K562 (cell line): ENCODE measurements at regions not wholly inside any gene's neighbourhood (a gene's known extent, or its start where the extent isn't known, plus 50 kb on each side); places are given as distances from the start of the nearest gene placed in this dataset.

Experiments used
- ARID2 ChIP-seq: fragments of 450-650 bp; IDR thresholded peaks from 2 replicates; pipeline ENCODE4 v1.6.1; 2017; ENCODE audit warnings: antibody characterized with exemption, mild to moderate bottlenecking
- DACH1 ChIP-seq: fragments of 450-650 bp; IDR thresholded peaks from 2 replicates; pipeline ENCODE4 v1.6.1; 2018; ENCODE audit not compliant: partially characterized antibody
- ETV5 ChIP-seq: sonication (generic); formaldehyde crosslinking; IDR thresholded peaks from 2 replicates; pipeline ENCODE4 v1.4.0; 2020; ENCODE audit warnings: low read depth, mild to moderate bottlenecking, missing genetic modification reagents
- FOXJ2 ChIP-seq: fragments of 200-800 bp; sonication (Bioruptor generic); IDR thresholded peaks from 2 replicates; pipeline ENCODE4 v1.6.1; 2016; ENCODE audit warnings: missing genetic modification characterization, missing compliant biosample characterization
- FOXJ3 ChIP-seq: sonication (generic); formaldehyde crosslinking; IDR thresholded peaks from 2 replicates; pipeline ENCODE4 v1.4.0; 2020; ENCODE audit warnings: mild to moderate bottlenecking, missing genetic modification reagents
- GATAD2B ChIP-seq: fragments of 450-650 bp; IDR thresholded peaks from 2 replicates; pipeline ENCODE4 v1.6.1; 2017; ENCODE audit warnings: mild to moderate bottlenecking, borderline replicate concordance
- HLTF ChIP-seq: fragments of 450-650 bp; IDR thresholded peaks from 2 replicates; pipeline ENCODE4 v1.6.1; 2016
- PYGO2 ChIP-seq: fragments of 450-650 bp; IDR thresholded peaks from 2 replicates; pipeline ENCODE4 v1.6.1; 2016; ENCODE audit warnings: mild to moderate bottlenecking, missing genetic modification characterization, moderate library complexity, missing compliant biosample characterization
- RBM14 ChIP-seq: fragments of 200-400 bp; formaldehyde crosslinking; IDR thresholded peaks from 2 replicates; pipeline ENCODE4 v1.6.1; 2018; ENCODE audit warnings: low read depth, mild to moderate bottlenecking, low read length, moderate library complexity, borderline replicate concordance; ENCODE audit not compliant: insufficient read depth
- SMAD1 ChIP-seq: fragments of 150-350 bp; IDR thresholded peaks from 2 replicates; pipeline ENCODE4 v1.6.1; 2014; ENCODE audit warnings: low read length, low read depth; ENCODE audit not compliant: partially characterized antibody
- SNIP1 ChIP-seq: fragments of 450-650 bp; IDR thresholded peaks from 2 replicates; pipeline ENCODE4 v1.7.1; 2017; ENCODE audit warnings: low read depth, mild to moderate bottlenecking
- XRCC5 ChIP-seq: fragments of 200-400 bp; formaldehyde crosslinking; IDR thresholded peaks from 2 replicates; pipeline ENCODE4 v1.6.1; 2017; ENCODE audit warnings: low read depth, mild to moderate bottlenecking, low read length
- ZC3H11A ChIP-seq: IDR thresholded peaks from 2 replicates; pipeline ENCODE4 v1.6.1; 2012; ENCODE audit warnings: low read depth, low read length, improper control_type of control experiment
- ZKSCAN1 ChIP-seq: fragments of 150-350 bp; IDR thresholded peaks from 2 replicates; pipeline ENCODE4 v1.6.1; 2016; ENCODE audit warnings: low read depth, low read length
- ZKSCAN3 ChIP-seq: fragments of 250-450 bp; sonication (Bioruptor Pico); IDR thresholded peaks from 2 replicates; pipeline ENCODE4 v1.4.0; 2020
- ZNF133 ChIP-seq: fragments of 250-450 bp; sonication (Bioruptor Pico); IDR thresholded peaks from 2 replicates; pipeline ENCODE4 v1.4.0; 2020; ENCODE audit warnings: mild to moderate bottlenecking
- ZNF274 ChIP-seq: IDR thresholded peaks from 2 replicates; pipeline ENCODE4 v1.6.1; 2011; ENCODE audit warnings: low read depth, mild to moderate bottlenecking, low read length, moderate library complexity, borderline replicate concordance
- ZNF316 ChIP-seq: fragments of 450-650 bp; IDR thresholded peaks from 2 replicates; pipeline ENCODE4 v1.6.1; 2016
- ZNF695 ChIP-seq: fragments of 450-650 bp; formaldehyde crosslinking; IDR thresholded peaks from 2 replicates; pipeline ENCODE4 v1.4.0; 2020; ENCODE audit warnings: mild to moderate bottlenecking, moderate library complexity
- TF ChIP-seq, protein P1 (sequence below): IDR thresholded peaks from 2 replicates; pipeline ENCODE4 v1.6.1; 2014; ENCODE audit warnings: antibody characterized with exemption
- TF ChIP-seq, protein P2 (sequence below): fragments of 450-650 bp; IDR thresholded peaks from 2 replicates; pipeline ENCODE4 v1.6.1; 2017; ENCODE audit warnings: mild to moderate bottlenecking, moderate library complexity
- TF ChIP-seq, protein P3 (sequence below): fragments of 450-650 bp; formaldehyde crosslinking; IDR thresholded peaks from 2 replicates; pipeline ENCODE4 v1.4.0; 2020; ENCODE audit warnings: mild to moderate bottlenecking
- TF ChIP-seq, protein P4 (sequence below): fragments of 450-650 bp; formaldehyde crosslinking; IDR thresholded peaks from 2 replicates; pipeline ENCODE4 v1.4.0; 2022; ENCODE audit warnings: missing genetic modification characterization
- TF ChIP-seq, protein P5 (sequence below): fragments of 450-650 bp; IDR thresholded peaks from one replicate; pipeline ENCODE4 v1.6.1; 2018; ENCODE audit warnings: mild to moderate bottlenecking, moderate library complexity; ENCODE audit not compliant: partially characterized antibody

DNA sequence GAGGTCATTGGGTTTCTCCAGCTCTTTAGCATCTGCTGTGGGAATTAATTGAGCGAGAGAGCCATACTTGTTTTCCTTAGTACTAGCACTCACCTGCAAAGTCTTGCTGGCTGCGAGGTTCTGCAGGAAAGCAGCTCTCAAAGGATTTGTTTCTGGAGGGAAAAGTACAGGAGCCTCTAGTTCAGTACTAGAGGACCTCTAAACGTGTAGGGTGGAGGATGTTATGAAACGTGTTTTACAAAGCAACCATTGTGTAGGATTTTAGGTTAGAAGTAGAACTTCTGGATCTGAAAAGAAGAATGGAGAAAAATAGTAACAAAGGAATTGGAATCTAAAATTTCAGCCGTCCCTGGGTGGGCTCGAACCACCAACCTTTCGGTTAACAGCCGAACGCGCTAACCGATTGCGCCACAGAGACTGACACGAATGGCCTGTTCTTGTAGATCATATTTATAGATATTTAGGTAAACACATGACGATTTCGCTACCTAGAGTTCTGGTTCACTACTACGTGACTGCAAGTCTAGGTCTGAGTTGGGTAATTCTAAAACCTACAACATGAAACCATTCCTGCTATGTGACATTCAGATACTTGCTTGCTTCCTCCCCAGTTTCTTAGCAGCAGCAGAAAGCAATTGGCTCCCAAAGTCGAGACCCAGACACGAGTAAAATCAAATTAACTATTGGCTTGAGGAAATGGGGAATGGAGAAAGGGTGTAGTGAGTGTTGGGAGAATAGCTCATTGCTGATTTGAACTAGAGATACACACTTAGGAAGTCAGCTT, 60.2 kb upstream of the CFAP126 start (continued):
- TF ChIP-seq, protein P1, sequence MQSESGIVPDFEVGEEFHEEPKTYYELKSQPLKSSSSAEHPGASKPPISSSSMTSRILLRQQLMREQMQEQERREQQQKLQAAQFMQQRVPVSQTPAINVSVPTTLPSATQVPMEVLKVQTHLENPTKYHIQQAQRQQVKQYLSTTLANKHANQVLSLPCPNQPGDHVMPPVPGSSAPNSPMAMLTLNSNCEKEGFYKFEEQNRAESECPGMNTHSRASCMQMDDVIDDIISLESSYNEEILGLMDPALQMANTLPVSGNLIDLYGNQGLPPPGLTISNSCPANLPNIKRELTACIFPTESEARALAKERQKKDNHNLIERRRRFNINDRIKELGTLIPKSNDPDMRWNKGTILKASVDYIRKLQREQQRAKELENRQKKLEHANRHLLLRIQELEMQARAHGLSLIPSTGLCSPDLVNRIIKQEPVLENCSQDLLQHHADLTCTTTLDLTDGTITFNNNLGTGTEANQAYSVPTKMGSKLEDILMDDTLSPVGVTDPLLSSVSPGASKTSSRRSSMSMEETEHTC: no peak; the same call in 1 of the 2 replicates
- TF ChIP-seq ARID2: no peak
- TF ChIP-seq ZKSCAN1: 0 out of 2 replicates have a peak, but pooled peaks have one; percentile 27
- no peak for TF ChIP-seq ZC3H11A
- peak; percentile 46; the same call in 1 of the 2 replicates for TF ChIP-seq ETV5 (CRISPR knock-in tag)
- TF ChIP-seq GATAD2B: 0 out of 2 replicates have a peak, but pooled peaks have one; percentile 13
- no peak for TF ChIP-seq ZNF133 (CRISPR knock-in tag)
- TF ChIP-seq ZNF695: no peak
- no peak for TF ChIP-seq SNIP1
- TF ChIP-seq, protein P2, sequence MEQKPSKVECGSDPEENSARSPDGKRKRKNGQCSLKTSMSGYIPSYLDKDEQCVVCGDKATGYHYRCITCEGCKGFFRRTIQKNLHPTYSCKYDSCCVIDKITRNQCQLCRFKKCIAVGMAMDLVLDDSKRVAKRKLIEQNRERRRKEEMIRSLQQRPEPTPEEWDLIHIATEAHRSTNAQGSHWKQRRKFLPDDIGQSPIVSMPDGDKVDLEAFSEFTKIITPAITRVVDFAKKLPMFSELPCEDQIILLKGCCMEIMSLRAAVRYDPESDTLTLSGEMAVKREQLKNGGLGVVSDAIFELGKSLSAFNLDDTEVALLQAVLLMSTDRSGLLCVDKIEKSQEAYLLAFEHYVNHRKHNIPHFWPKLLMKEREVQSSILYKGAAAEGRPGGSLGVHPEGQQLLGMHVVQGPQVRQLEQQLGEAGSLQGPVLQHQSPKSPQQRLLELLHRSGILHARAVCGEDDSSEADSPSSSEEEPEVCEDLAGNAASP: no peak
- TF ChIP-seq, protein P3, sequence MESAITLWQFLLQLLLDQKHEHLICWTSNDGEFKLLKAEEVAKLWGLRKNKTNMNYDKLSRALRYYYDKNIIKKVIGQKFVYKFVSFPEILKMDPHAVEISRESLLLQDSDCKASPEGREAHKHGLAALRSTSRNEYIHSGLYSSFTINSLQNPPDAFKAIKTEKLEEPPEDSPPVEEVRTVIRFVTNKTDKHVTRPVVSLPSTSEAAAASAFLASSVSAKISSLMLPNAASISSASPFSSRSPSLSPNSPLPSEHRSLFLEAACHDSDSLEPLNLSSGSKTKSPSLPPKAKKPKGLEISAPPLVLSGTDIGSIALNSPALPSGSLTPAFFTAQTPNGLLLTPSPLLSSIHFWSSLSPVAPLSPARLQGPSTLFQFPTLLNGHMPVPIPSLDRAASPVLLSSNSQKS: no peak
- TF ChIP-seq SMAD1: no peak
- TF ChIP-seq PYGO2 (tag): no peak
- no peak for TF ChIP-seq FOXJ2 (tag)
- TF ChIP-seq ZNF274: 0 out of 2 replicates have a peak, but pooled peaks have one; percentile 45
- 0 out of 2 replicates have a peak, but pooled peaks have one; percentile 52 for TF ChIP-seq XRCC5
- TF ChIP-seq ZNF316: no peak
- TF ChIP-seq DACH1: no peak
- TF ChIP-seq RBM14: no peak
- TF ChIP-seq, protein P4, sequence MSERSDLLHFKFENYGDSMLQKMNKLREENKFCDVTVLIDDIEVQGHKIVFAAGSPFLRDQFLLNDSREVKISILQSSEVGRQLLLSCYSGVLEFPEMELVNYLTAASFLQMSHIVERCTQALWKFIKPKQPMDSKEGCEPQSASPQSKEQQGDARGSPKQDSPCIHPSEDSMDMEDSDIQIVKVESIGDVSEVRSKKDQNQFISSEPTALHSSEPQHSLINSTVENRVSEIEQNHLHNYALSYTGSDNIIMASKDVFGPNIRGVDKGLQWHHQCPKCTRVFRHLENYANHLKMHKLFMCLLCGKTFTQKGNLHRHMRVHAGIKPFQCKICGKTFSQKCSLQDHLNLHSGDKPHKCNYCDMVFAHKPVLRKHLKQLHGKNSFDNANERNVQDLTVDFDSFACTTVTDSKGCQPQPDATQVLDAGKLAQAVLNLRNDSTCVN (CRISPR knock-in tag): no peak
- TF ChIP-seq, protein P5, sequence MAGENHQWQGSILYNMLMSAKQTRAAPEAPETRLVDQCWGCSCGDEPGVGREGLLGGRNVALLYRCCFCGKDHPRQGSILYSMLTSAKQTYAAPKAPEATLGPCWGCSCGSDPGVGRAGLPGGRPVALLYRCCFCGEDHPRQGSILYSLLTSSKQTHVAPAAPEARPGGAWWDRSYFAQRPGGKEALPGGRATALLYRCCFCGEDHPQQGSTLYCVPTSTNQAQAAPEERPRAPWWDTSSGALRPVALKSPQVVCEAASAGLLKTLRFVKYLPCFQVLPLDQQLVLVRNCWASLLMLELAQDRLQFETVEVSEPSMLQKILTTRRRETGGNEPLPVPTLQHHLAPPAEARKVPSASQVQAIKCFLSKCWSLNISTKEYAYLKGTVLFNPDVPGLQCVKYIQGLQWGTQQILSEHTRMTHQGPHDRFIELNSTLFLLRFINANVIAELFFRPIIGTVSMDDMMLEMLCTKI: no peak
- no peak; the same call in 1 of the 2 replicates for TF ChIP-seq HLTF
- no peak for TF ChIP-seq FOXJ3 (CRISPR knock-in tag)
- no peak for TF ChIP-seq ZKSCAN3 (CRISPR knock-in tag)
